ENCODE measurements at regions not wholly inside any gene's neighbourhood (a gene's known extent, or its start where the extent isn't known, plus 50 kb on each side); places are given as distances from the start of the nearest gene placed in this dataset.

DNA sequence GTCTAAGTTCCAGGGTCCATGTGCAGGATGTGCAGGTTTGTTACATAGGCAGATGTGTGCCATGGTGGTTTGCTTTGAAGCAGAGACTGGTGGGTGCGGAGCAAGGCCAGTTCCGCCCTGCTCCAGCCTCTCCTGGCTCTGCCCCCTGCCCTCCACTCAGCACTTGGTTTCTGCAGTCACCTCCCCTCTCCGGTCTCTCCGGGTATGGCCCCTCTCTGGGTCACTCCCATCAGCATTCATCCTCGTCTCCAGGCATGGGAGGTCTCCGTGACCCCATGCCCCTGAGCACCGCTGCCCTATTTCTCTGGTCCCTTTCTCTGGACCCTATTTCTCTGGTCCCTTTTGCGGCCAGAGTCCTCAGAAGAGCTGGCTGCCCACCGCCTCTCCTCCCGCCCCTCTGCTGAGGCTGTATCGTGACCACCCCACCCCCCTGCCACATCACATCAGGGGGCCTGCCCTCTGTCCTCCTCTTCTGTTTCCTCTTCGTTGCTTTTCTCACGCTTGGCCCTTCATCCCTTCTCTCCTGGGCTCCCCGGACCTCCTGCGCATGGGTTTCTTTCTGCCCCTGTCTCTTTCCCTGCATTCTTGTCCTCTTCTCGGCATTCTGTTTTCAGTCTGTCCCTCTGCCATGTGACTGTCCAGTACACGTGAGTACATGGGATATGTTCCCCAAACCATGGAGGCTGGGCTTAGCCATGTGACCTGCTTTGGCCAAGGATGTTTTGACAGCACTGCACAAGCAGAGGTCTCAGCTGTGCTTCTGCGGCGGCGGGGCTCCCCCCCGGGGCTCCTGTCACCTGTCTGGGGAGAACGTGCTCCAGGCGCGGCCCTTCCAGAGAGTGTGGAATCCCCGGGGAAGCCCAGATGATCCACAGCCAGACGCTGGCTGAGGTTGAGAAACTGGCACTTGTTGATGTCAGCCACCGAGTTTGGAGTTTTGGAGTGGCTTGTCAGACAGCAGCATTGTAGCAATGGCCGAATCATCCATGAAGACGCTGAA, 54.4 kb upstream of the C1orf174 start:
- no peak for DNase-seq (ENCODE audit: low read depth in 2 of 2)

DNA sequence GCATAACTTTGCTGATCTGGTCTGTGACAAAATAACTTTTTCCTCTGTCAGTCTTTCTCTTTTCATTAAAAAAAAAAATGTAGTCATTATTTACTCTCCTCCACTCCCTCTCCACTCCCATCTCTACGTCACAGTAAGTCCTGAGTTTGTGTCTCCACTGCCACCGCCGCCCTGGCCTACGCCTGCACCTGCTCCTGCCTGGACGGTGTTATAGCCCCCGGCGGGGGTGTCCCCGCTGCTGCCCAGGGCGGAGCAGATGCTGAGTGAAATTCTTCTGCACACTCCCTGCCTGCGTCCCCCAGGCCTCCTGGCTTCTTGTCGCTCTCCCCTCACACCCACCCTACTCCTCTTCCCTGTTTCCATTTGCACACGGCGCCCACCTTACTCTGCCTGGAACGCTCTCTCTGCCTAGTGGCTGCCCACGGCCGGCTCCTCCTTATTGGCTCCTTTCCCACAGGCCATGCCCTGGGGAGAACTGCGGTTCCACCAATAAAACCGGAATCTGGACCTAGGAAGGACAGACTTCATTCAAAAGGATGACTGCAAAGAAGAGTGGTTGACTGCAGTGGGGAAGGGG, 55.2 kb upstream of the C1orf174 start:
- no peak for DNase-seq (ENCODE audit: low read depth in 2 of 2)

DNA sequence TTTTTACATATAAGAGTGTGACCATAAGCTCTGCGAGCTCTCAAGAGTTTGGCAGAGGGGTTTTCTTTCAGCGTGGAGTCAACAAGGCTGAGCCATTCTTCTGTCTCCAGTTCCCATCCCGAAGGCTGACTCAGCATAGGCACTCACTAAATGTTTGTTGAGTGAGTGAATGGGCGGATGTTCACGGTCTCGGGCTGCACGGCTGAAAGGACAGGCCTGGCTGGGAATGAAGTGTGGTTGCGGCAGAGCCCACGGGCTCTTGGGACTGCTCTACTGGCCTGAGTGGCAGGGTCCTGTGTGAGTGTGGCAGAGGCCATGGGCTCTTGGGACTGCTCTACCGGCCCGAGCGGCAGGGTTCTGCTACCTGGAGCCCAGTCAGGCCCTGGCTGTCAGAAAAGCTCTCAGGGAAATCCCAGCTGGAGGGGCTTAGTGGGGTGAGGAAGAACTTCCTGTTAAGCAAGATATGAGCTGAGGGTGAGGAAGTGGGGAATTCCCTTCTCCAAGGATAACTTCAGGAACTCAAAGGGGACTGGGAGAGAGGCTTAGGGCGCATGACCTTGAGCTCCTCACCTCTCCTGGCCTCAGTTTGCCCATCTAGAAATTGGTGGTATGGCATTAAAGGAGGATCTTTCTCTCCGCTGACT, 56.6 kb upstream of the C1orf174 start:
- no peak for DNase-seq (ENCODE audit: low read depth in 2 of 2)

DNA sequence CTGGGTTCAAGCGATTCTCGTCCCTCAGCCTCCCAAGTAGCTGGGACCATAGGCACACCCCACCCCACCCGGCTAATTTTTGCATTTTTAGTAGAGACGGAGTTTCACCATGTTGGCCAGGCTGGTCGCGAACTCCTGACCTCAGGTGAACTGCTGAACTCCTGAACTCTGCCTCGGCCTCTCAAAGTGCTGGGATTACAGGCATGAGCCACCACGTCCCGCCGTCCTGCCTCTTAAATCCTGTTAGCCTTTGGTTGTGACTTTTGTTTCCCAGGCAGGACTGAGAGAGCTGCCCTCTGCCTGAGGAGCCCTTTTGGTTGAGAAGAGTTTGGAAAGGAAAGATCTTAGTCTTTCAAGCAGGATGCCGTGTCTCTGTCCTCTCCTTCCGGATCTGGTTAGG, 59.3 kb upstream of the C1orf174 start:
- DNase-seq (ENCODE audit: low read depth in 2 of 2), result no peak

DNA sequence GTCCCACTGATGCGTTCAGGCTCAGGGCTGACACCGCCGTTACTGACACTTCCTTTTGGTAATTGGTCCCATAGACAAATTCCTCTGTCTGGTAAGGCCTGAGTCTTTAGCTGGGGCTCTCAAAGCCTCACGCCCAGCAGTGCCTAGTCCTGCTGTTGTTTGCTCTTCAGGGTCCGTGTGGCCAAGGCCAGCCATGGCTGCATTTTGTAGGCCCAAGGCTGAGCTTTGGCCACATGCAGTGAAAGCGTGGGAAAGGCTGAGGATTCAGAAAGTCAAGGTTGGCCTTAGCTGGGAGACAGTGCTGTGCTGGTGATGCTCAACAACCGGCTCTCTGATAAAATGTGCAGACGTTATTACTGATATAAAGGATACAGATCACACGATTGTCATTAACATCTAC, 63.5 kb upstream of the C1orf174 start:
- DNase-seq (ENCODE audit: low read depth in 2 of 2), result no peak

DNA sequence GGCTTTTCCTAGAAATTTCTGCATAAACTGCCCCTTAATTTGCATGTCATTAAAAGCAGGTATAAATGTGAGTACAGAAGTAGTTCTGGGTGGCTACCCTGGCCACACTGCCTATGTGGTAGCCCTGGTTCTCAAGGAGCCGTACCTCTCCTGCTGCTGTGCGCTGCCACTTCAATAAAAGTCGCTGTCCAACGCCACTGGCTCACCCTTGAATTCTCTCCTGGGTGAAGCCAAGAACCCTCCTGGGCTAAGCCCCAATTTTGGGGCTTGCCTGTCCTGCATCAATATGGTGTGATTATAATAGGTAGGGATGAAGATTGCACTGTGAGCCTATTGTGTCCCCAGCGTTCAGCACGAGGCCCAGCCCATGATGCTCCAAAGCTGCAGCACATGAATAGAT, 65.6 kb upstream of the C1orf174 start:
- no peak for DNase-seq (ENCODE audit: low read depth in 2 of 2)

DNA sequence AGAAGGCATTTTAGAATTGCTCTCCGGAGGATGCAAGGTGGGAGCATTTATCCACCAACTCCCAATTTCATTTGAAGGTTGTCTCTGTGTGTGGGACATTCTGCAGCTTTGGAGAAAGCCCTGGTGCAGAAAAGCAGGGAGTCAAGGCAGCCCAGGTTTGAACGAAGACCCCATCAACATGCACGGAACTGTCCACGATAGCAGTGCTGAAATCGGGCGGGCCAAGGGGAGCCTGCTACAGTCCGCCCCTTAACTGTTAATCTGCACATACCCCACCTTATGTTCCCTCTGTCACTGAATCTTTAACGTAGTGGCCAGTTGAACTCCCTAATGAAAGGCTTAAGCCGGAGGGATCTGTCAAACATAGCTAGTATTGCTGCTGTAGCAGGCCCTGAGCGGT, 68.8 kb upstream of the C1orf174 start:
- DNase-seq (ENCODE audit: low read depth in 2 of 2), result no peak

DNA sequence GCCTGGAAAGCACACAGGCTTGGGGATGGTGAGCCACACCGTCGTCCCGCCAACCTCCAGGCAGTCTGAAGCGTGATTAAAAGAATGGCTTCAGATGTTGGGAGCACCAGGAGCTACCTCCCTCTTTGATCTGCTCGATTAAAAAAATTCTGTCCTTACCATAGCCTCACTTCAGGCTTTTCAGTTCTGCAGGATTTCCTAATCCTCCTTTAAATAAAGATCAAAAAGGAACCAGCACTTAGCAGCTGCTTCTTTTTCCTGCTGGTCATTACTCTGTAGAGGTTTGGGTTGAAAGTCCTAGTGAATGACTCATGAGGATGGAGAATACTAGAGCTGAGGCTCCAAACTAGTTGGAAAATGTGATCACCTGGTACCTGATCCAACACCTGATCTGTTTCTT, 71.9 kb upstream of the C1orf174 start:
- no peak for DNase-seq (ENCODE audit: low read depth in 2 of 2)

DNA sequence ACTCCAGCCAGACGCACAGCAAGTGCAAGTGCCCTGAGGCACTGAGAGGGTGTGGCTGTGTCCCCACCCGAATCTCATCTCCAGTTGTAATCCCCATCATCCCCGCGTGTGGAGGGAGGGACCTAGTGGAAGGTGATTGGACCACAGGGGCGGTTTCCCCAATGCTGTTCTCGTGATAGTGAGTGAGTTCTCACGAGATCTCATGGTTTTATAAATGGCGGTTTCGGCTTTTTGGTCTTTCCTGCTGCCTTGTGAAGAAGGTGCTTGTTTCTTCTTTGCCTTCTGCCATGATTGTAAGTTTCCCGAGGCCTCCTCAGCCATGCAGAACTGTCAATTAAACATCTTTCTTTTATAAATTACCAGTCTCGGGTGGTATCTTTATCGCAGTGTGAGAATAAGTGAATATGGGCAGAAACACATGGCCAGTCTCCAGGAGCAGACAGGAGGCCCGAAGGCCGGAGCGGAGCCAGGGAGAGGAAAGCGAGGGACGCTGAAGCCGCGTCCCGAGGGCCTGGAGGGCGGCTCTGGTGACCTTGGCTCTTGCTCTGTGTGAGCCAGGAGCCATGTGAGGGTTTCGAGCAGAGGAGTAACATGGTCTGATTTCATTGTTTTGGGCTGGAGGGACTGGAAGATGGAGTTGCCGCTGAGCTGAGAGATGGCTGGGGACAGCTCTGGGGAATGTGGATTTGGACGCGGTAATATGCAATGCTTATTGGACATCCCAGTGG, 76.0 kb upstream of the C1orf174 start:
- DNase-seq (ENCODE audit: low read depth in 2 of 2), result no peak

DNA sequence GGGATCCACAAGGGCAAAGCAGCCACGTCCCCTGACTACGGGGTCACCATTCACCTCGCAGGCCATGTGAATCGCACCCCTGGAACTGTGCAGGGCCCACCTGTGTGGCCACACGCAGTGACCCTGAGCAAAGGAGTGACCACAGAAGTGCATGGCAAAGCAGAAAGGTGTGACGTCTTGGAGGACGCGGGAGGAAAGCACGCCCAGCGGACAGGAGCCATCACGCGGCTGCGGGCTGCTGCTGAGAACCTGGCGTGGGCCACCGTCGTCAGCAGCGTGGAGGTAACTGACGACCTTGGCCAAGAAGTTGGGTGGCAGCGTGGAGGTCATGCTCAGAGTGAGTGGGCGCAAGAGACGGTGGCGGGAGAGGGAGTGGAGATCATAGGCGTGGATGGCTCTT, 76.7 kb upstream of the C1orf174 start:
- DNase-seq (ENCODE audit: low read depth in 2 of 2), result no peak

DNA sequence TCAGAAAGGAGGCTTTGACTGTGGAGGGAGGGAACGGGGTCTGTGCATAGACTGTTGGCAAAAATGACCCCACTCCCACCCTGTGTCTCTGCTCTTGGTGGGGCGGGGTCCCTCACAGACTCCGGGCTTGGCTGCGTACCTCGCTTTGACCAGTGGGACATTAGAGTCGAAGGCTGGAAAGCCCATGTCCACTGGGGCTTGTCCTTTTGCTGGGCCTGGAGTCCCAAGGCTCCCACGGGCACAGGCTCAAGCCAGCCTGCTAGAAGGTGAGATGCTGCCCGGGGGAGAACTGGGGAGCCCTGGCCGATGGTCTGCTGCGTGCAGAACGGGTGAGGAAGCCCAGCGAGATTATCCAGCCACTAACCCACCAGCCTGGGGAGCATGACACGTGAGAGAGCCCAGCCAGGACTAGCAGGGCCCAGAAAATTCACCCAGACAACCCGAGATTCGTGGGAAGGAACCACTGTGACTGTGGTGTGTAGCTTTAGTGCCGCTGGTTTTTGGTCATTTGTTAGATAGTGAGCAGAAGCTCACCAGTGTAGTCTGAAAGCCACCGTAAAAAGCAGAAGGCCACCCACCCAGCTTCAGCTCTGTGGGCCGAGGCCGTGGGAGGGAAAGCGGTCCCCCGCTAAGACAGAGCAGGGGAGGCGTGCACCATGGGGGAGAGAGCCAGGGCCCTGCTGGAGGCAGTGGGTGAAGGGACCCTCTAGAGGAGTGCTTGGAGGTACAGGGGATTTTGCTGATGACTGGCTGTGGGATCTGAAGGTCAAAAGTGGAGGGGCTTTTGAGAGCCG, 78.3 kb upstream of the C1orf174 start:
- DNase-seq (ENCODE audit: low read depth in 2 of 2), result no peak

DNA sequence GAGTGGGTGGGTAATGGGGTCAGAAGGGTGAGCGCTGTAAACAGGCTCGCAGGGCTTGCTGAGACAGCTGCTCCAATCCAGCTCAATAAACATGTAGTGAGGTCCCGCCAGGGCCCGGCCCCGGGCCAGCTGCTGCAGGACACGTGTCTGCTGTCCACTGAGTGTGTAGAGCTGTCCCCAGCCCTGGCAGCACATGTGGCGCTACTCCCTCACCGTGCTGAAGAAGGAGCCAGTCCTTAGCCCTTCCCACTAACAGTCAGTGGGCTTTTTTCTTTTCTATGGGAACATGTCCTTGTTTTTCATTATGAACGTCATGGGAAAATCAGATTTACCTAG, 78.9 kb upstream of the C1orf174 start:
- DNase-seq (ENCODE audit: low read depth in 2 of 2), result no peak

DNA sequence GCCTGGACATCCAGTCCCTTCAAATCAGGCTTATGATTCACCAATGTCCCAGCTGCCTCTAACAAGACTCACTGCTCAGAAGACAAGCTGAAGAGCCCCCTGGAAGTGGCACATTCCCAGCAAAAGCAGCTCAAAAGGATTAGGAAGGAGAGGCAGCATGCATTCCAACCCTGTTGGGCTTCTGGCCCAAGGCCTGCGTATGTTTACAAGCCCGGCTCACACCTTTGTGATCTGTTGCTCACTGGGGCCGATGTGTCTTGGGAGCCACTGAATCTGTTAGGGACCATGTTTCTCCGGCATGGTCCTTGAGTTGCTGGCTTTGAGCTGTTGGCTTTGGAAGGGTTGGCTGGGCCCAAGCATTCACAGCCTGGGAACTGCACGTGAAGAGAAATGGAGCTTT, 81.2 kb upstream of the C1orf174 start:
- DNase-seq (ENCODE audit: low read depth in 2 of 2), result no peak

DNA sequence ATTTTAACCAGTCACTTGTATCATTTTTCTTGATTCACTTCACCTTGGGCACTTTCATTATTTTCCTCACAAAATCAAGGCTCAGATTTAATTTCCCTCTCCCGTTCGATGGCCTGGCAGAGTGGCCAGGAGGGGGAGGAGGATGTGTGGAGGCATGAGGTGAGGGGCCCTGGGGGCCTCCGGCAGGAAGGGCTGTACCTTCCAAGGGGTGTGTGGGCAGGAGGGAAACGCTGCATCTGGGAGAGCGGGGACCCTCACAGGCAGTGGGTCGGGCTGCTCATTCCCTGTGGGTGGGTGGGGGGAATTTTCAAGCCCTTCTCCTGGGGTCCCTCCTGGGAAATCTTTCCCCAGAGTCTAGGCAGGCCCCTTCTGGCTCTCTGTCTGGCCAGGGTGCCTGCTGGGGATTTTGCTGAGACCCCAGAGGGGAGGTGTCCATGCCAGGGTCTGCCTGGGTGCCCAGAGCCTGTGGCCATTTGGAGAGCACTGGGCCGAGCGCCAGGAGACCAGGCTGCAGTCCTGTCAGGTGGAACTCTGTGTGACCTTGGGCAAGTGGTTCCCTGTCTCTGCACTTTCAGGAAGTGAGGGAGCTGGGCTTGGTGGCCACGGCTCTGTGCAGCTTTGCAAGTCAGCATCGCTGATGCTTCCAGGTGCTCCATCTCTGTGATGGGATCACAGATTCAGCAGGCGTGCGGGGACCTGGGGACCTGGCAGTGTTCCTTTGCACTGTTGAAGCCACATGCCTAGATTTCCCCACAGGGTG, 81.9 kb upstream of the C1orf174 start:
- DNase-seq (ENCODE audit: low read depth in 2 of 2), result no peak

DNA sequence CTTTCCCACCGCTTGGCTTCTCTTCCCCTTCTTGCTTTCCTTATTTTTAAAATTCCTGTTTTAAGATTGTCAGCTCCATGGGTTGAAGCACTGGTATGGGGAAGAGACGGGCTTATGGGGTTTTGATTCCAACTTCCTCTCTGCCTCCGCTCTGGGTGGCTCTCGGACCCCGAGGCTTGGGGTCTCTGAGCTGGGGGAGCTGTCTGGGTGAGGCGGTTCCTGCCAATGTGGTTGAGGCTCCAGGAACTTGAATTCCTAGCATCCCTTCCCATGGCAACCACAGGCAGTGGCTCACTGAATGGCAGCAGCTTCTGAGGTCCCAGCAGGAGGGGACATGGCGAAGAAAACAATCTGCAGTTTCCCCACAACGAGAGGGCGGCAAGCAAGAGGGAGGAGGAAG, 83.1 kb upstream of the C1orf174 start:
- DNase-seq (ENCODE audit: low read depth in 2 of 2), result no peak

DNA sequence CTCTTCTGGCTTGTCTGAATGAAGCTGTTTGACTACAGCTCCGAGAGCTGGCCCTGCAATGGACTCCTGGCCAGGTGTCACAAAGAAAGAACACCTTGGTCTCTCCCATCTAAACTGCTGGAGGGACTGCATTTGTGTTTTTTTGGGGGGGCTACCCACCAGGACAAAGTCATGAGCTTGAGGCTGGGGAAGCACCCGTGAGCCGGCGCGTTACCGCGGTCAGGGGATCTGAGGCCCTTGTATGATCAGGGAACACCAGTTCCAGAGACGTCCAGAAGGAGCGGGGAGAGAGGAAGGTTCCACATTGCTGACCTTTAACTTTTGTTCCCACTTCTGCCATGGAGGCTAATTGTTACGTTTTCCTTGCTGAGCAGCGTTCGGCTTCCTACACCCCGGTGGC, 84.5 kb upstream of the C1orf174 start:
- DNase-seq (ENCODE audit: low read depth in 2 of 2), result no peak

DNA sequence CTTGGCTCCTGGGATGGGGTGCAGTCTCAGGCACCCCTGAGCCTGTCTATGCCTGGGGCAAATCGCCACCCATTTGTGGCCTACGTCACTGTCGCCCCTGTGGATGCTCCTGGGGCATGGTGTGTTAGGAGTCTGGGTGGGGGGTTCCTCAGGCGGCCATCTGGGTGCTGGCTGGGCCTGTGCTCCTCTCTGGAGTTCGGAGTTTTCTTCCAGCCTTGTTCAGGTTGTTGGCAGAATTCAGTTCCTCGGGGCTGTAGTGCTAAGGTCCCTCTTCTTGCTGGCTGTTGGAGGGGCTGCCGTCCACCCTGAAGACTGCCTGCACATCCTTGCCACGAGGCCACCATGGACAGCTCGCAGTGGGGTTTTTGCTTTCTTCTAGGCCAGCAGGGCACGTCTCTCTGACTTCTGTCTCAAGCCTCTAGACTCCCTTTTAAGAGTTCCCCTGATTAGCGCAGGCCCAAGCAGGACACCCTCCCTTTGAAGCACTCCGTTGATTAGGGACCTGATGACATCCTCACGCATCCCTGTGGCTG, 86.7 kb upstream of the C1orf174 start:
- DNase-seq (ENCODE audit: low read depth in 2 of 2), result no peak

DNA sequence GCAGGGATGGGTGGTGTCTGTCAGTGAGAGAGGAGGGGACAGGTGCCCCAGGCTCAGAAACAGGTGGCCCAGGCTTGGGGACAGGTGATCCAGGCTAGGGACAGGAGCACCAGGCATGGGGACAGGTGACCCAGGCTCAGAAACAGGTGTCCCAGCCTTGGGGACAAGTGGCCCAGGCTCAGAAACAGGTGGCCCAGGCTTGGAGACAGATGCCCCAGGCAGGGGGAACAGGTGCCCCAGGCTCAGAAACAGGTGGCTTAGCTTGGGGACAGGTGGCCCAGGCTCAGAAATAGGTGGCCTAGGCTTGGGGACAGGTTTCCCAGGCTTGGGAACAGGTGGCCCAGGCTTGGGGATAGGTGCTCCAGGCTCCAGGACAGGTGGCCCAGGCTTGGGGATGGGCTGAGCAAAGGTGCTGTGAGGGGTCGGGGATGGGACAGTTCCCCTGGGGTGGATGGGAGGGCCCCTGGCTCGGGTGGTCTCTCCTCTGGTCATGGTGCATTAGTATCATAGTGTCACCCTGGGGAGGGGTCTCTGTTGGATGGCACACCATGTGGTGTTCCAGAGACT, 87.7 kb upstream of the C1orf174 start:
- no peak for DNase-seq (ENCODE audit: low read depth in 2 of 2)

DNA sequence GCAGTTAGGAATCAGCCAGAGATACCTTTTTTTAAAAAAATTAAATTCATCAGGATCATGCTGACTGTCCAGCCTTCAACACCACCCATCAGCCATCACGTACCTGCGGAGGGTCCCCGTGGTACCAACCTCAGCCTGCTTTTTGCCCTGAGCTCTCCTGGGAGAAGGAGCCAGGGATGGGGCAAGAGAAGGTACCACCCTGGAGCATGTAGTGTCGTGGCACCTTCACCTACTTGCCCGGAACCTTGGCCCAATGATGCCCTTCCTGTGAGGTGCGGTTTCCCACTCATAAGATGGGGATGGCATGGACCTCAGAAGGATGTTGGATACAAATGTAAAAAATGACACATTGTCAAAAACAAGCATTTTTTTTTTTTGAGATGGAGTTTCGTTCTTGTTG, 88.4 kb upstream of the C1orf174 start:
- no peak for DNase-seq (ENCODE audit: low read depth in 2 of 2)

DNA sequence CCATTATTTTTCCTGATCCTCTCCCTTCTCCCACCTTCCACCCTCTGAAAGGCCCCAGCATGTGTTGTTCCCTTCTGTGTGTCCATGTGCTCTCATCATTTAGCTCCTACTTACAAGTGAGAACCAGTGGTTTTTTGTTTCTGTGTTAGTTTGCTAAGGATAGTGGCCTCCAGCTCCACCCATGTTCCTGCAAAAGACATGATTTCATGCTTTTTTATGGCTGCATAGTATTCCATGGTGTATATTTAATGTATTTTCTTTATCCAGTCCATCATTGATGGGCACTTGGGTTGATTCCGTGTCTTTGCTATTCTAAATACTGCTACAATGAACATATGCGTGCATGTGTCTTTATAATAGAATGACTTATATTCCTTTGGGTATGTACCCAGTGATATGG, 89.4 kb upstream of the C1orf174 start:
- no peak for DNase-seq (ENCODE audit: low read depth in 2 of 2)

Measured in fibroblast of skin of left biceps (primary cell).